Keratinocyte (primary cell): ENCODE measurements at regions not wholly inside any gene's neighbourhood (a gene's known extent, or its start where the extent isn't known, plus 50 kb on each side); places are given as distances from the start of the nearest gene placed in this dataset.

Experiments
- DNase-seq: peaks from one replicate; pipeline ENCODE4 v3.0.0-alpha.2; 2011; ENCODE audit warnings: low read depth, missing footprints, low spot score
- FAIRE-seq: peaks from 2 replicates; lab custom pipeline; 2011; peaks lifted over from hg19 to GRCh38; lab: Jason Lieb, UNC
- H2AFZ ChIP-seq: 2 replicates; pipeline ENCODE4 v1.6.0; 2012; ENCODE audit warnings: low read length, control low read depth, inconsistent platforms; ENCODE audit not compliant: control insufficient read depth
- H3K27ac ChIP-seq: 2 replicates; pipeline ENCODE4 v1.5.1; 2011; ENCODE audit warnings: low read length; ENCODE audit not compliant: control insufficient read depth, insufficient read depth
- H3K27me3 ChIP-seq: 3 replicates; pipeline ENCODE4 v1.6.0; 2011; ENCODE audit warnings: low read length; ENCODE audit not compliant: control insufficient read depth, insufficient read depth; ENCODE audit errors: extremely low read depth
- H3K36me3 ChIP-seq, 2 experiments: 2 replicates in 1 of 2; 3 replicates in 1 of 2; pipeline ENCODE4 v1.5.1; 2011; ENCODE audit warnings: low read length in 2 of 2, mild to moderate bottlenecking in 1 of 2; ENCODE audit not compliant: control insufficient read depth in 2 of 2, insufficient read depth in 2 of 2; ENCODE audit errors: extremely low read depth in 1 of 2
- H3K4me1 ChIP-seq: 3 replicates; pipeline ENCODE4 v1.5.1; 2011; ENCODE audit warnings: low read length; ENCODE audit not compliant: control insufficient read depth, insufficient read depth; ENCODE audit errors: extremely low read depth
- H3K4me2 ChIP-seq: 3 replicates; pipeline ENCODE4 v1.6.0; 2011; ENCODE audit warnings: low read depth, low read length; ENCODE audit not compliant: control insufficient read depth, insufficient read depth; ENCODE audit errors: extremely low read depth
- H3K4me3 ChIP-seq, 3 experiments: fragments of 200-600 bp in 1 of 3; sonication (generic) in 1 of 3; 2 replicates in 2 of 3; 3 replicates in 1 of 3; pipeline ENCODE4 v1.5.1; 2011 to 2016; ENCODE audit warnings: low read length in 3 of 3, mild to moderate bottlenecking in 3 of 3, control low read depth in 2 of 3, inconsistent platforms in 1 of 3, low read depth in 1 of 3, mixed read lengths in 1 of 3, mixed run types in 1 of 3, moderate library complexity in 1 of 3; ENCODE audit not compliant: control insufficient read depth in 2 of 3, insufficient read depth in 2 of 3; ENCODE audit errors: extremely low read depth in 1 of 3
- H3K79me2 ChIP-seq: 2 replicates; pipeline ENCODE4 v1.6.0; 2012; ENCODE audit warnings: low read length; ENCODE audit not compliant: control insufficient read depth, insufficient read depth
- H3K9ac ChIP-seq: 3 replicates; pipeline ENCODE4 v1.6.0; 2011; ENCODE audit warnings: low read length; ENCODE audit not compliant: control insufficient read depth, insufficient read depth; ENCODE audit errors: extremely low read depth
- H3K9me1 ChIP-seq: 3 replicates; pipeline ENCODE4 v1.6.0; 2011; ENCODE audit warnings: low read length; ENCODE audit not compliant: control insufficient read depth, insufficient read depth; ENCODE audit errors: extremely low read depth
- H3K9me3 ChIP-seq: 2 replicates; pipeline ENCODE4 v1.5.1; 2012; ENCODE audit warnings: low read depth, low read length; ENCODE audit not compliant: control insufficient read depth
- H4K20me1 ChIP-seq: 3 replicates; pipeline ENCODE4 v1.6.0; 2011; ENCODE audit warnings: low read length; ENCODE audit not compliant: control insufficient read depth, insufficient read depth; ENCODE audit errors: extremely low read depth
- CTCF ChIP-seq, 3 experiments: IDR thresholded peaks in 1 of 3; conservative IDR thresholded peaks in 1 of 3; optimal IDR thresholded peaks in 1 of 3; 2 replicates in 2 of 3; 3 replicates in 1 of 3; pipeline versions ENCODE3 to v1.5.1; 2011; ENCODE audit warnings: low read length in 3 of 3, mild to moderate bottlenecking in 3 of 3, moderate library complexity in 2 of 3, control low read depth in 1 of 3, inconsistent platforms in 1 of 3; ENCODE audit not compliant: insufficient read depth in 2 of 3; ENCODE audit errors: extremely low read depth in 1 of 3
- EZH2 ChIP-seq: IDR thresholded peaks from one replicate; pipeline ENCODE4 v1.6.1; 2012; ENCODE audit warnings: inconsistent platforms, mild to moderate bottlenecking, low read length, moderate library complexity
- dilution Hi-C: fragments of 300-500 bp; cut with MboI; formaldehyde crosslinking; loops from one replicate; pipeline ENCODE4 v1.7.0; 2020; ENCODE audit warnings: low sequenced_read_pairs; ENCODE audit not compliant: extremely low pct_ligation_motif_present

GRCh38 chr10:78781991-78782390 is 286.8 kb upstream of the ZMIZ1 start:
- Histone ChIP-seq H3K36me3 (no peaks in the 10 kb centered on the region), H2AFZ (no peak overlapping the region), H3K79me2 (no peaks in the 10 kb centered on the region), H3K9me1 (no peaks in the 10 kb centered on the region), H3K4me1 (no peaks in the 10 kb centered on the region), H3K4me3 (no peak overlapping the region), H3K4me2 (no peak overlapping the region), H3K27ac (no peak overlapping the region), H3K9me3 (no peaks in the 10 kb centered on the region), H3K9ac (no peak overlapping the region), H3K27me3 (peaks cover 9% of the 10 kb centered on the region), H4K20me1 (no peaks in the 10 kb centered on the region)
- dilution Hi-C loops: no loop called here
- FAIRE-seq (no peak), DNase-seq (no peak)
- TF ChIP-seq CTCF (optimal IDR thresholded peaks at IDR 0.05 in 1 of 3, IDR thresholded peaks at IDR 0.05 in 1 of 3, conservative IDR thresholded peaks at IDR 0.05 in 1 of 3; ENCODE audit: extremely low read depth in 1 of 3, insufficient read depth in 2 of 3, low read length in 3 of 3) (no peak), EZH2 (no peak)

- Histone ChIP-seq H3K9ac (no peak overlapping the region), H3K4me3 (no peak overlapping the region), H3K27ac (no peak overlapping the region), H2AFZ (no peak overlapping the region), H3K9me3 (no peaks in the 10 kb centered on the region), H3K36me3 (no peaks in the 10 kb centered on the region), H4K20me1 (no peaks in the 10 kb centered on the region), H3K27me3 (peaks cover 6% of the 10 kb centered on the region), H3K9me1 (no peaks in the 10 kb centered on the region), H3K4me2 (no peak overlapping the region), H3K4me1 (no peaks in the 10 kb centered on the region), H3K79me2 (no peaks in the 10 kb centered on the region)
- FAIRE-seq (no peak), DNase-seq (no peak)
- no peak for TF ChIP-seq EZH2
- TF ChIP-seq CTCF (optimal IDR thresholded peaks at IDR 0.05 in 1 of 3, IDR thresholded peaks at IDR 0.05 in 1 of 3, conservative IDR thresholded peaks at IDR 0.05 in 1 of 3; ENCODE audit: extremely low read depth in 1 of 3, insufficient read depth in 2 of 3, low read length in 3 of 3): no peak
- dilution Hi-C loops: no loop called here
Measured at GRCh38 chr10:78782441-78782840, 286.3 kb upstream of the ZMIZ1 start.
